ENCODE measurements at regions not wholly inside any gene's neighbourhood (a gene's known extent, or its start where the extent isn't known, plus 50 kb on each side); places are given as distances from the start of the nearest gene placed in this dataset.

GRCh38 chr12:92452763-92453162 is 250.0 kb upstream of the PLEKHG7 start:
- Histone ChIP-seq H4K20me1 (ENCODE audit: low read depth) (no peaks in the 10 kb centered on the region), H2AFZ (replicated peaks) (no peak overlapping the region), H3K9me3 (ENCODE audit: low read depth) (no peaks in the 10 kb centered on the region), H3K79me2 (ENCODE audit: low read depth) (no peaks in the 10 kb centered on the region), H3K4me3 (no peak overlapping the region), H3K4me2 (no peak overlapping the region), H3K9ac (no peak overlapping the region), H3K27me3 (no peaks in the 10 kb centered on the region), H3K36me3 (no peaks in the 10 kb centered on the region), H3K4me1 (peaks cover 1% of the 10 kb centered on the region), H3F3A (ENCODE audit: low read depth) (no peaks in the 10 kb centered on the region), H3K27ac (no peak overlapping the region)
- no peak overlapping the region for H3K27ac Mint-ChIP-seq
- no peak for DNase-seq (ENCODE audit: low spot score)
- no peaks in the 10 kb centered on the region for H3K27me3 Mint-ChIP-seq (ENCODE audit: insufficient read depth, low read depth)
- peaks cover 1% of the 10 kb centered on the region for H3K36me3 Mint-ChIP-seq
- H3K4me3 Mint-ChIP-seq, result no peak overlapping the region
- peaks cover 2% of the 10 kb centered on the region for H3K4me1 Mint-ChIP-seq
- TF ChIP-seq CTCF (IDR thresholded peaks at IDR 0.05) (no peak), EZH2phosphoT487 (IDR thresholded peaks at IDR 0.05) (no peak), EZH2 (IDR thresholded peaks at IDR 0.05) (no peak)
- H3K9me3 Mint-ChIP-seq, result peaks cover 9% of the 10 kb centered on the region

- Histone ChIP-seq H3K36me3 (no peaks in the 10 kb centered on the region), H3K4me2 (no peak overlapping the region), H4K20me1 (ENCODE audit: low read depth) (no peaks in the 10 kb centered on the region), H3K9ac (no peak overlapping the region), H2AFZ (replicated peaks) (peak overlapping the region; percentile 32), H3K79me2 (ENCODE audit: low read depth) (no peaks in the 10 kb centered on the region), H3K4me1 (peaks cover 6% of the 10 kb centered on the region), H3K9me3 (ENCODE audit: low read depth) (no peaks in the 10 kb centered on the region), H3K4me3 (no peak overlapping the region), H3K27me3 (no peaks in the 10 kb centered on the region), H3F3A (ENCODE audit: low read depth) (no peaks in the 10 kb centered on the region), H3K27ac (no peak overlapping the region)
- H3K36me3 Mint-ChIP-seq, result peaks cover 1% of the 10 kb centered on the region
- TF ChIP-seq EZH2 (IDR thresholded peaks at IDR 0.05) (no peak), EZH2phosphoT487 (IDR thresholded peaks at IDR 0.05) (no peak), CTCF (IDR thresholded peaks at IDR 0.05) (no peak)
- H3K27ac Mint-ChIP-seq, result no peak overlapping the region
- H3K4me3 Mint-ChIP-seq, result no peak overlapping the region
- peaks cover 13% of the 10 kb centered on the region for H3K9me3 Mint-ChIP-seq
- DNase-seq (ENCODE audit: low spot score), result no peak
- peaks cover 11% of the 10 kb centered on the region for H3K4me1 Mint-ChIP-seq
- no peaks in the 10 kb centered on the region for H3K27me3 Mint-ChIP-seq (ENCODE audit: insufficient read depth, low read depth)
Observed at GRCh38 chr12:92446083-92446460, 256.7 kb upstream of the PLEKHG7 start.

GRCh38 chr12:92445253-92446082 is 257.3 kb upstream of the PLEKHG7 start:
- peaks cover 1% of the 10 kb centered on the region for H3K36me3 Mint-ChIP-seq
- H3K4me3 ChIP-seq, result no peak overlapping the region
- no peak overlapping the region for H3K9ac ChIP-seq
- no peak for TF ChIP-seq CTCF (IDR thresholded peaks at IDR 0.05)
- no peak for TF ChIP-seq EZH2 (IDR thresholded peaks at IDR 0.05)
- no peak for TF ChIP-seq EZH2phosphoT487 (IDR thresholded peaks at IDR 0.05)
- H3K36me3 ChIP-seq, result no peaks in the 10 kb centered on the region
- peak overlapping the region; percentile 32 for H2AFZ ChIP-seq (replicated peaks)
- H3K4me1 Mint-ChIP-seq, result peaks cover 11% of the 10 kb centered on the region
- no peaks in the 10 kb centered on the region for H4K20me1 ChIP-seq (ENCODE audit: low read depth)
- H3K9me3 Mint-ChIP-seq, result peaks cover 10% of the 10 kb centered on the region
- no peak for DNase-seq (ENCODE audit: low spot score)
- H3K4me2 ChIP-seq, result no peak overlapping the region
- H3K79me2 ChIP-seq (ENCODE audit: low read depth), result no peaks in the 10 kb centered on the region
- no peaks in the 10 kb centered on the region for H3K27me3 ChIP-seq
- H3K4me1 ChIP-seq, result peaks cover 6% of the 10 kb centered on the region
- no peak overlapping the region for H3K27ac Mint-ChIP-seq
- no peaks in the 10 kb centered on the region for H3K27me3 Mint-ChIP-seq (ENCODE audit: insufficient read depth, low read depth)
- H3K4me3 Mint-ChIP-seq, result no peak overlapping the region
- H3F3A ChIP-seq (ENCODE audit: low read depth), result no peaks in the 10 kb centered on the region
- no peaks in the 10 kb centered on the region for H3K9me3 ChIP-seq (ENCODE audit: low read depth)
- H3K27ac ChIP-seq, result no peak overlapping the region

Data from neural progenitor cell (in vitro differentiated cells).